ENCODE measurements at regions not wholly inside any gene's neighbourhood (a gene's known extent, or its start where the extent isn't known, plus 50 kb on each side); places are given as distances from the start of the nearest gene placed in this dataset.
"Not testable (repeated sequence)": the region's sequence is repeated elsewhere in the genome, so short reads cannot be mapped to it uniquely, and the experiment has no call there.

DNA sequence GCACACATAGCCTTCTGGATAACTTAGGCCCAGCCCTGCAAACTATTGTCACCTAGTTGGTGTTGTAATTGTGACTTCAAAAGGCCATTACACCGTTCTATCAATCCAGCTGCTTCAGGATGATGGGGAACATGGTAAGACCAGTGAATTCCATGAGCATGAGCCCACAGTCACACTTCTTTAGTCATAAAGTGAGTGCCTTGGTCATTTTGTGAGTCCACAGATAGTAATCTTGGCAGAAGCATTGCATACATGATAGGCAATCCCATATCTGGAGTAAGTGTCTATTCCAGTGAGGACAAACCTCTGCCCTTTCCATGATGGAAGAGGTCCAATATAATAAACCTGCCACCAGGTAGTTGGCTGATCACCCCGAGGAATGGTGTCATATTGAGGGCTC lies 94.5 kb upstream of the RAI14 start:
- TF ChIP-seq POLR2A, POLR2AphosphoS5, POU2F2, TAF1 (IDR thresholded peaks at IDR 0.05; ENCODE audit: low read depth, low read length): not testable (repeated sequence)

Data from GM12891 (cell line).